Glutamatergic neuron (in vitro differentiated cells): ENCODE measurements at regions not wholly inside any gene's neighbourhood (a gene's known extent, or its start where the extent isn't known, plus 50 kb on each side); places are given as distances from the start of the nearest gene placed in this dataset.

Experiments
- DNase-seq: peaks from one replicate; pipeline ENCODE4 v3.0.0; 2022
- H3K27ac Mint-ChIP-seq: one replicate; pipeline ENCODE4 v1.8.0; 2020; ENCODE audit warnings: mild to moderate bottlenecking, mixed read lengths, inconsistent platforms; ENCODE audit not compliant: unreplicated experiment
- H3K27me3 Mint-ChIP-seq: one replicate; pipeline ENCODE4 v1.8.0; 2020; ENCODE audit warnings: mild to moderate bottlenecking, moderate library complexity, mixed read lengths, inconsistent platforms; ENCODE audit not compliant: unreplicated experiment
- H3K36me3 Mint-ChIP-seq: one replicate; pipeline ENCODE4 v1.8.0; 2020; ENCODE audit warnings: mild to moderate bottlenecking, mixed read lengths, inconsistent platforms; ENCODE audit not compliant: unreplicated experiment
- H3K4me1 Mint-ChIP-seq: one replicate; pipeline ENCODE4 v1.8.0; 2020; ENCODE audit warnings: mild to moderate bottlenecking, low read depth, mixed read lengths, inconsistent platforms; ENCODE audit not compliant: unreplicated experiment
- H3K4me3 Mint-ChIP-seq: one replicate; pipeline ENCODE4 v1.8.0; 2020; ENCODE audit warnings: mild to moderate bottlenecking, mixed read lengths, inconsistent platforms; ENCODE audit not compliant: unreplicated experiment
- H3K9me3 Mint-ChIP-seq: one replicate; pipeline ENCODE4 v1.8.0; 2020; ENCODE audit warnings: mild to moderate bottlenecking, moderate library complexity, mixed read lengths, inconsistent platforms; ENCODE audit not compliant: unreplicated experiment
- CTCF ChIP-seq: fragments of 200-600 bp; sonication (generic); IDR thresholded peaks from one replicate; pipeline ENCODE4 v1.5.0; 2021; ENCODE audit not compliant: partially characterized antibody, unreplicated experiment

GRCh38 chr13:63910511-63910910 lies 2494.9 kb upstream of the PCDH20 start:
- peak; percentile 26 for DNase-seq
- H3K27me3 Mint-ChIP-seq: no peaks in the 10 kb centered on the region
- no peaks in the 10 kb centered on the region for H3K9me3 Mint-ChIP-seq
- peaks cover 3% of the 10 kb centered on the region for H3K4me1 Mint-ChIP-seq
- H3K36me3 Mint-ChIP-seq: no peaks in the 10 kb centered on the region
- no peak overlapping the region for H3K4me3 Mint-ChIP-seq
- no peak for TF ChIP-seq CTCF
- H3K27ac Mint-ChIP-seq: no peak overlapping the region

- no peaks in the 10 kb centered on the region for H3K9me3 Mint-ChIP-seq
- TF ChIP-seq CTCF: no peak
- DNase-seq: no peak
- no peak overlapping the region for H3K27ac Mint-ChIP-seq
- peaks cover 3% of the 10 kb centered on the region for H3K4me1 Mint-ChIP-seq
- no peak overlapping the region for H3K4me3 Mint-ChIP-seq
- H3K27me3 Mint-ChIP-seq: no peaks in the 10 kb centered on the region
- no peaks in the 10 kb centered on the region for H3K36me3 Mint-ChIP-seq
Measured at GRCh38 chr13:63909726-63910375, 2494.2 kb upstream of the PCDH20 start.

GRCh38 chr13:63902141-63902540 lies 2486.5 kb upstream of the PCDH20 start:
- no peak for TF ChIP-seq CTCF
- Mint-ChIP-seq H3K9me3 (no peaks in the 10 kb centered on the region), H3K4me3 (no peak overlapping the region), H3K27me3 (no peaks in the 10 kb centered on the region), H3K27ac (no peak overlapping the region), H3K4me1 (no peaks in the 10 kb centered on the region), H3K36me3 (no peaks in the 10 kb centered on the region)
- DNase-seq: no peak

GRCh38 chr13:63901630-63902029 lies 2486.0 kb upstream of the PCDH20 start:
- H3K4me1 Mint-ChIP-seq: no peaks in the 10 kb centered on the region
- H3K27me3 Mint-ChIP-seq: no peaks in the 10 kb centered on the region
- H3K4me3 Mint-ChIP-seq: no peak overlapping the region
- DNase-seq: no peak
- H3K27ac Mint-ChIP-seq: no peak overlapping the region
- H3K9me3 Mint-ChIP-seq: no peaks in the 10 kb centered on the region
- no peaks in the 10 kb centered on the region for H3K36me3 Mint-ChIP-seq
- no peak for TF ChIP-seq CTCF

GRCh38 chr13:63900406-63900805 lies 2484.8 kb upstream of the PCDH20 start:
- H3K27me3 Mint-ChIP-seq: peaks cover 2% of the 10 kb centered on the region
- H3K27ac Mint-ChIP-seq: no peak overlapping the region
- H3K4me1 Mint-ChIP-seq: no peaks in the 10 kb centered on the region
- TF ChIP-seq CTCF: no peak
- H3K4me3 Mint-ChIP-seq: no peak overlapping the region
- H3K9me3 Mint-ChIP-seq: no peaks in the 10 kb centered on the region
- DNase-seq: no peak
- H3K36me3 Mint-ChIP-seq: no peaks in the 10 kb centered on the region
